RWPE2 (cell line): ENCODE measurements at regions not wholly inside any gene's neighbourhood (a gene's known extent, or its start where the extent isn't known, plus 50 kb on each side); places are given as distances from the start of the nearest gene placed in this dataset.

Source experiments
- ATAC-seq: fragments of 200-7000 bp; cut with Tn5 transposase; 3 replicates; pipeline ENCODE4 v1.9.1; 2021; ENCODE audit warnings: low read depth
- DNase-seq: peaks from one replicate; pipeline ENCODE4 v3.0.0-alpha.2; 2020; ENCODE audit warnings: low spot score
- H3K27ac ChIP-seq: fragments of 450-650 bp; 2 replicates; pipeline ENCODE4 v1.5.1; 2017; ENCODE audit warnings: mild to moderate bottlenecking; ENCODE audit not compliant: poor library complexity, severe bottlenecking
- H3K27me3 ChIP-seq: fragments of 250-450 bp; sonication (Bioruptor Pico); 2 replicates; pipeline ENCODE4 v1.5.1; 2021; ENCODE audit warnings: mild to moderate bottlenecking, moderate library complexity; ENCODE audit not compliant: insufficient read depth, poor library complexity, severe bottlenecking
- H3K36me3 ChIP-seq: fragments of 250-450 bp; sonication (Bioruptor Pico); 2 replicates; pipeline ENCODE4 v1.5.1; 2020; ENCODE audit warnings: low read depth, mild to moderate bottlenecking, moderate library complexity
- H3K4me1 ChIP-seq: fragments of 250-450 bp; sonication (Bioruptor Pico); 2 replicates; pipeline ENCODE4 v1.5.1; 2021; ENCODE audit warnings: mild to moderate bottlenecking, moderate library complexity; ENCODE audit not compliant: insufficient read depth, poor library complexity, severe bottlenecking
- H3K4me3 ChIP-seq: fragments of 250-450 bp; sonication (Bioruptor Pico); 2 replicates; pipeline ENCODE4 v1.5.1; 2021; ENCODE audit warnings: mild to moderate bottlenecking, moderate library complexity; ENCODE audit not compliant: severe bottlenecking
- H3K9me3 ChIP-seq: fragments of 250-450 bp; sonication (Bioruptor Pico); 2 replicates; pipeline ENCODE4 v1.5.1; 2021; ENCODE audit warnings: mild to moderate bottlenecking, moderate library complexity; ENCODE audit not compliant: severe bottlenecking
- CTCF ChIP-seq: fragments of 450-650 bp; IDR thresholded peaks from one replicate; pipeline ENCODE4 v1.5.1; 2017; ENCODE audit warnings: mild to moderate bottlenecking, moderate library complexity; ENCODE audit not compliant: poor library complexity, severe bottlenecking

GRCh38 chr20:22672191-22672590, 87.8 kb upstream of the FOXA2 start:
- no peaks in the 10 kb centered on the region for H3K27me3 ChIP-seq
- no peak overlapping the region for H3K27ac ChIP-seq
- DNase-seq: no peak
- H3K36me3 ChIP-seq: no peaks in the 10 kb centered on the region
- no peaks in the 10 kb centered on the region for H3K4me1 ChIP-seq
- ATAC-seq: no peak
- H3K9me3 ChIP-seq: peaks cover 9% of the 10 kb centered on the region
- no peak overlapping the region for H3K4me3 ChIP-seq
- no peak for TF ChIP-seq CTCF

DNA sequence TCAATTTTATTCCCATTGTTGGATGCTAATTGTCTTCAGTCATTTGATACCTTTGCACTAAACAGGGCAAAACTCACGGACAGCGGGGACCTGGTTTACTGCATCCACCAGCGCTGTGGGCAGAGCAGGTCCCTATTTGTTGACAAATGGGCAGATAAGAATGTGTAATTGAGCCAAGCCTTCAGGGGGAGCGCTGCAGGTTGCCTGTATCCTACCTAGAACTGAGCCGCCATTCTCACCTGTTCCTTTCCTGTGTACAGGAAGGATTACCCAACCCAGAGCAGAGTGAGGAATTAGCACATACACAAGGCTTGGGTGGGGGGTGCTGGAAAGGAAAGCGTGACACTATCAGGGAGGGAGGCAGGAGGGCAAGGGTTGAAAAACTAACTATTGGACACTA, 89.1 kb upstream of the FOXA2 start:
- H3K27me3 ChIP-seq: no peaks in the 10 kb centered on the region
- no peaks in the 10 kb centered on the region for H3K36me3 ChIP-seq
- H3K27ac ChIP-seq: no peak overlapping the region
- TF ChIP-seq CTCF: no peak
- no peak overlapping the region for H3K4me3 ChIP-seq
- ATAC-seq (no peak), DNase-seq (no peak)
- H3K9me3 ChIP-seq: peaks cover 9% of the 10 kb centered on the region
- H3K4me1 ChIP-seq: no peaks in the 10 kb centered on the region

GRCh38 chr20:22675341-22675740, 91.0 kb upstream of the FOXA2 start:
- TF ChIP-seq CTCF: no peak
- Histone ChIP-seq H3K9me3 (peaks cover 5% of the 10 kb centered on the region), H3K27me3 (no peaks in the 10 kb centered on the region), H3K27ac (no peak overlapping the region), H3K36me3 (no peaks in the 10 kb centered on the region), H3K4me1 (no peaks in the 10 kb centered on the region), H3K4me3 (no peak overlapping the region)
- no peak for ATAC-seq
- no peak for DNase-seq

- DNase-seq (no peak), ATAC-seq (no peak)
- Histone ChIP-seq H3K4me3 (no peak overlapping the region), H3K9me3 (no peaks in the 10 kb centered on the region), H3K4me1 (no peaks in the 10 kb centered on the region), H3K36me3 (no peaks in the 10 kb centered on the region), H3K27me3 (no peaks in the 10 kb centered on the region), H3K27ac (no peak overlapping the region)
- no peak for TF ChIP-seq CTCF
Measured at GRCh38 chr20:22678678-22679077, 94.3 kb upstream of the FOXA2 start.

DNA sequence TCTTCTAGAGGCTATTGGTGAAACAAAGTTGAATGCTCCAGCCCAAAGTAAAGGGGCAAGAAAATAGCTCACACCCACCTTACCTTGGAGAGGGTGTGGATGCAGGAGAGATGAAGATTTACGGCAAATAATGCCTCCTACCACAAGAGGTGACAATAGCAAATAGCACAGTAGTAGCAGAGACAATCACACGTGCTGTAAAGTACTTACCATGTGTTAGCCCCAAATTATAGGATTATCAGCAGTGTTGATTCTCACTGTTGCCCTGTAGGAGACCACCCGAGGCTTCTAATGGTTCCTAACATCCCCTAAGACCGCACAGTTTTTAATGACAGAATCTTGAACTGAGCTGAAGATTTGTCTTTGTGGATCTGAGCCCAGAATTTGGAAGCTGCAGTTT, 94.8 kb upstream of the FOXA2 start:
- TF ChIP-seq CTCF: no peak
- Histone ChIP-seq H3K36me3 (no peaks in the 10 kb centered on the region), H3K27ac (no peak overlapping the region), H3K4me1 (no peaks in the 10 kb centered on the region), H3K4me3 (no peak overlapping the region), H3K27me3 (no peaks in the 10 kb centered on the region), H3K9me3 (no peaks in the 10 kb centered on the region)
- no peak for ATAC-seq
- no peak for DNase-seq
